HEK293T (cell line): ENCODE measurements at regions not wholly inside any gene's neighbourhood (a gene's known extent, or its start where the extent isn't known, plus 50 kb on each side); places are given as distances from the start of the nearest gene placed in this dataset.

Experiments
- ARNT ChIP-seq: fragments of 450-650 bp; IDR thresholded peaks from 2 replicates; pipeline ENCODE4 v1.6.1; 2017; ENCODE audit warnings: mild to moderate bottlenecking
- FOXM1 ChIP-seq: fragments of 450-650 bp; IDR thresholded peaks from 2 replicates; pipeline ENCODE4 v1.6.1; 2017; ENCODE audit warnings: mild to moderate bottlenecking, borderline replicate concordance
- HDGF ChIP-seq: fragments of 450-650 bp; IDR thresholded peaks from 2 replicates; pipeline ENCODE4 v1.6.1; 2017; ENCODE audit warnings: antibody characterized with exemption, borderline replicate concordance
- SP1 ChIP-seq: fragments of 450-650 bp; IDR thresholded peaks from 2 replicates; pipeline ENCODE4 v1.6.1; 2017

DNA sequence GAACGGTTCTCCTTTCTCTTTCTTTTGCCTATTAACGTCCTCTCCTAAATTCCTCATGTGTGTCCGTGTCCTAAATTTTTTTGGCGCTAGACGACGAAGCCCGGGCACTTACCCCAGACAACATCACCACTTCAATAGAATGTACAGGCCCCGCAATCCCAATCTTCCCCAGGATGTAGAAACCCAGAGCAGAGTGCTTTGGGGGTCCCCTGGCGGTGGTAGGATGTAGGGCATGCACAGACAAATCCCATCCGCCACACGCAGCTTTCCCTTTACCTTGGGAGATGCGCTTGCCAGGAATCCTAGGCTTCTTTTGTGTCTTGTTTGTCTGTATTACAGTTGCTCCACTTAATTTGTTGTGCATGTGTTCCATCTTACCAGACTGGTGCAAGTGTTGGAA lies 417.3 kb upstream of the ARID1B start:
- TF ChIP-seq SP1 (no peak), FOXM1 (no peak), HDGF (no peak), ARNT (no peak)
